Ovary (tissue), 7 donors: ENCODE measurements at regions not wholly inside any gene's neighbourhood (a gene's known extent, or its start where the extent isn't known, plus 50 kb on each side); places are given as distances from the start of the nearest gene placed in this dataset.
"Not testable (repeated sequence)": the region's sequence is repeated elsewhere in the genome, so short reads cannot be mapped to it uniquely, and the experiment has no call there.

Experiments
- DNase-seq, 5 donors: peaks; one replicate each; pipeline ENCODE4 v3.0.0-alpha.2; 2019 to 2020
- H3K27ac ChIP-seq, 2 donors: fragments of 200-600 bp; one replicate each; pipeline versions ENCODE4 v1.5.1 to v1.8.0; 2019 to 2022
- H3K27me3 ChIP-seq: fragments of 200-600 bp; one replicate; pipeline ENCODE4 v1.8.0; 2022
- H3K36me3 ChIP-seq: fragments of 200-600 bp; sonication (generic); one replicate; pipeline ENCODE4 v1.5.1; 2019
- H3K4me1 ChIP-seq: one replicate; pipeline ENCODE4 v1.8.1; 2013; ENCODE audit warnings: mild to moderate bottlenecking, moderate library complexity; ENCODE audit not compliant: insufficient read depth
- H3K4me3 ChIP-seq: fragments of 200-600 bp; sonication (generic); one replicate; pipeline ENCODE4 v1.5.1; 2017
- H3K9me3 ChIP-seq, 2 donors: fragments of 200-600 bp in 1 of 2; sonication (generic) in 1 of 2; one replicate each; pipeline versions ENCODE4 v1.5.1 to v1.8.1; 2013 to 2019; ENCODE audit warnings: mild to moderate bottlenecking in 1 of 2, moderate library complexity in 1 of 2
- EP300 ChIP-seq: sonication (generic); formaldehyde crosslinking; IDR thresholded peaks from one replicate; pipeline ENCODE4 v1.6.1; 2017; ENCODE audit warnings: antibody characterized with exemption
- POLR2A ChIP-seq: fragments of 450-650 bp; IDR thresholded peaks from one replicate; pipeline ENCODE4 v1.6.1; 2017; ENCODE audit warnings: antibody characterized with exemption, mild to moderate bottlenecking, moderate library complexity
- WGBS, 3 donors: extraction: QIAGEN DNeasy Blood & Tissue Kit in 1 of 3; methylation state at CpG; one replicate each; pipeline versions ENCODE4 v1.1.5 to v1.1.7; 2013 to 2017; 5-methylcytosine and 5-hydroxymethylcytosine counted together
- intact Hi-C, 4 donors: fragments of 100-400 bp; cut with DNase I; formaldehyde crosslinking; loops; one replicate each; pipeline versions ENCODE4 v1.11.0 to v1.15.1; 2022 to 2023
- TF ChIP-seq, protein P1 (sequence below), 3 donors: fragments of 450-650 bp in 2 of 3; fragments of 200-600 bp in 1 of 3; IDR thresholded peaks; one replicate each; pipeline versions ENCODE4 v1.5.1 to v1.8.0; 2016 to 2022; ENCODE audit warnings: antibody characterized with exemption in 3 of 3, mild to moderate bottlenecking in 1 of 3
- donor health status: DM: no; HTN: no; CAD: no; lungs with moderate emphysema.
- donor health status: DM: no; HTN: no; CAD: no.
- donor health status: Bipolar disorder and iron deficiency.
- donor health status: DM: no; HTN: no; CAD: no.
- donor health status: DM: yes; HTN: yes; CAD: no.

DNA sequence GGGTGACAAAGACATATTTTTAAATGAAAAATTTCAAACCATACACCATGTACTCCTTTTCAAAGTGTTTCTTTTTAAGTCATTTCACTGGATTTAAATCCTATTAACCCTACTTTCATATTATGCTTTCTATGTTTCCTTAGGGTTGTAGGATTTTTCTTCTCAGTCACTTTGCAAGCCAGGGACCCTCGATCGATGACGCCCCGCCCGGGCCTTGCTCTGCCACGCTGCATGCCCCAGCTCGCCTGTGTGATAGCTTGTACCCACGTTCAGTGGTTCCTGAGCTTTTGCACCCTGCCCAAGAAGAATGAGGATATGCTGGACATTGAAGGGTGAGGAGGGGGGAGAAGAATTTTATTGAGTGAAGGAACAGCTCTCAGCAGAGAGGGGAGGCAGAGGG, 568.0 kb downstream of the TRIB2 start:
- no peak for DNase-seq

DNA sequence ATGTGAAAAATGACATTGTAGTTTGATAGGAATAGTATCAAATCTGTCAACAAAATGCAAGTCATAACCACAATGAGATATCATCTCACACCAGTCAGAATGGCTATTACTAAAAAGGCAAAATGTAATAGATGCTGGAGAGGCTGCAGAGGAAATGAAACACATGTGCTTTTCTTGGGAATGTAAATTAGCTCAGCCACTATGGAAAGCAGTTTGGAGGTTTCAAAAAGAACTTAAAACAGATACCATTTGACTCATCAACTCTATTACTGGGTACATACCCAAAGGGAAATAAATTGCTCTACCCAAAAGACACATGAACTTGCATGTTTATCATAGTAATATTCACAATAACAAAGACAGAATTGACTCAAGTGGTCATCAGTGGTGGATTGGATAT, 572.6 kb downstream of the TRIB2 start:
- TF ChIP-seq POLR2A (no peak), EP300 (no peak)
- TF ChIP-seq, protein P1, sequence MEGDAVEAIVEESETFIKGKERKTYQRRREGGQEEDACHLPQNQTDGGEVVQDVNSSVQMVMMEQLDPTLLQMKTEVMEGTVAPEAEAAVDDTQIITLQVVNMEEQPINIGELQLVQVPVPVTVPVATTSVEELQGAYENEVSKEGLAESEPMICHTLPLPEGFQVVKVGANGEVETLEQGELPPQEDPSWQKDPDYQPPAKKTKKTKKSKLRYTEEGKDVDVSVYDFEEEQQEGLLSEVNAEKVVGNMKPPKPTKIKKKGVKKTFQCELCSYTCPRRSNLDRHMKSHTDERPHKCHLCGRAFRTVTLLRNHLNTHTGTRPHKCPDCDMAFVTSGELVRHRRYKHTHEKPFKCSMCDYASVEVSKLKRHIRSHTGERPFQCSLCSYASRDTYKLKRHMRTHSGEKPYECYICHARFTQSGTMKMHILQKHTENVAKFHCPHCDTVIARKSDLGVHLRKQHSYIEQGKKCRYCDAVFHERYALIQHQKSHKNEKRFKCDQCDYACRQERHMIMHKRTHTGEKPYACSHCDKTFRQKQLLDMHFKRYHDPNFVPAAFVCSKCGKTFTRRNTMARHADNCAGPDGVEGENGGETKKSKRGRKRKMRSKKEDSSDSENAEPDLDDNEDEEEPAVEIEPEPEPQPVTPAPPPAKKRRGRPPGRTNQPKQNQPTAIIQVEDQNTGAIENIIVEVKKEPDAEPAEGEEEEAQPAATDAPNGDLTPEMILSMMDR (IDR thresholded peaks at IDR 0.05): no peak
- DNase-seq: no peak
- intact Hi-C loops: no loop called here
- Histone ChIP-seq H3K27me3 (no peaks in the 10 kb centered on the region), H3K4me1 (no peaks in the 10 kb centered on the region), H3K27ac (no peak overlapping the region), H3K4me3 (no peak overlapping the region), H3K36me3 (no peaks in the 10 kb centered on the region), H3K9me3 (no peaks in the 10 kb centered on the region)

More for the DNA sequence above, 568.0 kb downstream of the TRIB2 start:
- no peak overlapping the region for H3K4me3 ChIP-seq
- intact Hi-C loops: no loop called here
- no peaks in the 10 kb centered on the region for H3K36me3 ChIP-seq
- no peak overlapping the region for H3K27ac ChIP-seq
- H3K4me1 ChIP-seq: no peaks in the 10 kb centered on the region
- H3K9me3 ChIP-seq: no peaks in the 10 kb centered on the region
- no peaks in the 10 kb centered on the region for H3K27me3 ChIP-seq
- WGBS, 3 donors: 81 to 92% (median 88%) methylated on average over 8 of the region's 8 CpGs
- TF ChIP-seq, protein P1 (IDR thresholded peaks at IDR 0.05): no peak
- TF ChIP-seq POLR2A (no peak), EP300 (no peak)

DNA sequence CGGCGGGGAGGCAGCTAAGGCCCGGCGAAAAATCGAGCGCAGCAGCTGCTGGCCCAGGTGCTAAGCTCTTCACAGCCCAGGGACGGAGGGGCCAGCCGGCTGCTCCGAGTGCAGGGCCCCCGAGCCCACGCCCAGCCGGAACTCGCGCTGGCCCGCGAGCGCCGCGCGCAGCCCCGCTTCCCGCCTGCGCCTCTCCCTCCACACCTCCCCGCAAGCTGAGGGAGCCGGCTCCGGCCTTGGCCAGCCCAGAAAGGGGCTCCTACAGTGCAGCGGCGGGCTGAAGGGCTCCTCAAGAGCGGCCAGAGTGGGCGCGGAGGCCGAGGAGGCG, 591.7 kb downstream of the TRIB2 start:
- H3K27ac ChIP-seq, H3K9me3 ChIP-seq, H3K27me3 ChIP-seq, intact Hi-C loops, H3K4me1 ChIP-seq, H3K4me3 ChIP-seq, DNase-seq, H3K36me3 ChIP-seq: not testable (repeated sequence)
- 91 to 92% (median 91%) methylated on average over 28 to 33 of the region's 33 CpGs for WGBS, 3 donors

DNA sequence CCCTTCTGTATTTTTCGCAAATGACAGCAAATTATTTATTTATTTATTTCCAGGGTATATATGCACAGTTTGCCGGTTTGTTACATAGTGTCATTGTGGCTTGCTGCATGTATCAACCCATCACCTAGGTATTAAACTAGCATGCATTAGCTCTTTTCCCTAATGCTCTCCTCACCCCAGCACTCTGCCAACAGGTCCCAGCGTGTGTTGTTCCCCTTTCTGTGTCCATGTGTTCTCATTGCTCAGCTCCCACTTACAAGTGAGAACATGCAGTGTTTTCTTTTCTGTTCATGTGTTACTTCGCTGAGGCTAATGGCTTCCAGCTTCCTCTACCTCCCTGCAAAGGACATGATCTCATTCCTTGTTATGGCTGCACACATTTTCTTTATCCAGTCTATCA, 592.3 kb downstream of the TRIB2 start:
- no peaks in the 10 kb centered on the region for H3K9me3 ChIP-seq
- no peaks in the 10 kb centered on the region for H3K36me3 ChIP-seq
- intact Hi-C loops: no loop called here
- no peak overlapping the region for H3K4me3 ChIP-seq
- DNase-seq: no peak
- TF ChIP-seq, protein P1 (IDR thresholded peaks at IDR 0.05): no peak
- TF ChIP-seq POLR2A (no peak), EP300 (no peak)
- no peaks in the 10 kb centered on the region for H3K27me3 ChIP-seq
- WGBS, 3 donors: 66 to 88% (median 75%) methylated on average over 4 of the region's 4 CpGs
- no peaks in the 10 kb centered on the region for H3K4me1 ChIP-seq
- no peak overlapping the region for H3K27ac ChIP-seq

DNA sequence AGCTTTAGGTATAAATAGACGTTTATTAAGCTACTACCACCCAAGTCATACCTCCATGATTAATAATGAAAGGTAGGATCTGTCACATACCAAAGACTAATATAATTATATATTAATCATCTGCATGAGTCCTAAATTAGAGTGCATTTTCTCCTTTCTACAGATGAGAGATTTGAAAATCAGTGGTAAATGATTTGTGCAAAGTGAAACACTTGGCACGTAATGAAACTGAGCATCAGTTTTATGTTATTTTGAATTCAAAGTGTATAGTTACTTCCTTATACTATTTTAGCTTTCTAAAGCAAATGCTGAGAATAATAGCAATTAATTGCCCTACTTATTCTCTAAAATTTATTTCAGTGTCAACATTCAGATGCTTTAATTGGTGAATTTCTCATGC, 615.3 kb downstream of the TRIB2 start:
- H3K27ac ChIP-seq: no peak overlapping the region
- no peak overlapping the region for H3K4me3 ChIP-seq
- intact Hi-C loops: no loop called here
- no peak for DNase-seq
- H3K4me1 ChIP-seq: no peaks in the 10 kb centered on the region
- WGBS, 3 donors: 75 to 89% (median 82%) methylated on average over 2 of the region's 2 CpGs
- no peaks in the 10 kb centered on the region for H3K27me3 ChIP-seq
- H3K9me3 ChIP-seq: no peaks in the 10 kb centered on the region
- no peaks in the 10 kb centered on the region for H3K36me3 ChIP-seq
- TF ChIP-seq, protein P1 (IDR thresholded peaks at IDR 0.05): no peak
- TF ChIP-seq POLR2A: no peak
- TF ChIP-seq EP300: no peak

DNA sequence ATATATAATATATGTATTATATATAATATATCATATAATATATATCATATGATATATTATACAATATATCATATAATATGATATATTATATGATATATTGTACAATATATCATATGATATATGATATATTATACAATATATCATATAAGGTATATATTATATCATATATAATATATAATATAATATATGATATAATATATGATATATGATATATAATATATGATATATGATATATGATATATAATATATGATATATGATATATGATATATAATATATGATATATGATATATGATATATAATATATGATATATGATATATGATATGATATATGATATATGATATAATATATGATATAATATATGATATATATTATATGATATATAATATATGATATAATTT, 617.3 kb downstream of the TRIB2 start:
- H3K27ac ChIP-seq, H3K4me1 ChIP-seq, H3K4me3 ChIP-seq, H3K27me3 ChIP-seq, H3K9me3 ChIP-seq, H3K36me3 ChIP-seq, intact Hi-C loops, DNase-seq: not testable (repeated sequence)
